K562 (cell line): ENCODE measurements at regions not wholly inside any gene's neighbourhood (a gene's known extent, or its start where the extent isn't known, plus 50 kb on each side); places are given as distances from the start of the nearest gene placed in this dataset.

Experiments used
- ATAC-seq: fragments of 200-7000 bp; cut with Tn5 transposase; 3 replicates; pipeline ENCODE4 v1.9.1; 2020; ENCODE audit warnings: moderate library complexity
- BruUV-seq: library from RNA; stranded (reverse); fragments of 400-500 nt; replicated peaks from 2 replicates; lab custom pipeline; 2021; lab: Mats Ljungman, UMichigan
- CTCF ChIA-PET: fragments of 300-600 bp; formaldehyde crosslinking; extraction: SDS; loops from one replicate; lab custom pipeline; 2021; ENCODE audit warnings: low intra/inter-chr PET ratio; lab: Yijun Ruan, JAX
- POLR2A ChIA-PET: fragments of 300-600, 350-650 bp; sonication (Branson Sonifier 250); formaldehyde crosslinking; extraction: SDS; loops from one replicate; lab custom pipeline; 2021; ENCODE audit warnings: antibody characterized with exemption, inconsistent platforms; lab: Yijun Ruan, JAX
- DNase-seq, 4 experiments: peaks; one replicate each; pipeline versions ENCODE4 v3.0.0 to v3.0.0-alpha.2; 2011 to 2018; ENCODE audit warnings: low spot score in 3 of 4, mixed read lengths in 3 of 4; ENCODE audit errors: extremely low read depth in 1 of 4
- FAIRE-seq: peaks from 2 replicates; lab custom pipeline; 2011; peaks lifted over from hg19 to GRCh38; lab: Jason Lieb, UNC
- H2AFZ ChIP-seq: 2 replicates; pipeline ENCODE4 v1.6.0; 2011; ENCODE audit warnings: low read depth, low read length, control low read depth, inconsistent platforms
- H3K27ac ChIP-seq: fragments of 200-600 bp; 3 replicates; pipeline ENCODE4 v1.8.0; 2011; ENCODE audit warnings: low read depth, mild to moderate bottlenecking, control low read depth, inconsistent platforms, low read length, moderate library complexity, mixed read lengths; ENCODE audit errors: extremely low read depth
- H3K27me3 ChIP-seq, 2 experiments: fragments of 300-600 bp in 1 of 2; 2 replicates in 1 of 2; 3 replicates in 1 of 2; pipeline versions ENCODE4 v1.6.0 to v1.8.0; 2011; ENCODE audit warnings: inconsistent platforms in 2 of 2, low read length in 2 of 2, mild to moderate bottlenecking in 1 of 2, mixed read lengths in 1 of 2, moderate library complexity in 1 of 2; ENCODE audit not compliant: control insufficient read depth in 2 of 2, insufficient read depth in 2 of 2
- H3K36me3 ChIP-seq: fragments of 300-600 bp; 3 replicates; pipeline ENCODE4 v1.8.0; 2011; ENCODE audit warnings: mild to moderate bottlenecking, low read length, inconsistent platforms; ENCODE audit not compliant: control insufficient read depth, insufficient read depth
- H3K4me1 ChIP-seq, 2 experiments: fragments of 200-600 bp in 1 of 2; replicated peaks in 1 of 2; 2 replicates in 1 of 2; 3 replicates in 1 of 2; pipeline versions ENCODE4 v1.5.1 to v1.8.0; 2011; ENCODE audit warnings: inconsistent platforms in 2 of 2, low read length in 2 of 2, mild to moderate bottlenecking in 1 of 2, mixed read lengths in 1 of 2, moderate library complexity in 1 of 2; ENCODE audit not compliant: control insufficient read depth in 2 of 2, insufficient read depth in 2 of 2
- H3K4me2 ChIP-seq: 2 replicates; pipeline ENCODE4 v1.6.1; 2011; ENCODE audit warnings: low read length, control low read depth, inconsistent platforms, mixed read lengths; ENCODE audit not compliant: insufficient read depth
- H3K4me3 ChIP-seq: fragments of 200-600 bp; sonication (generic), shearing (Covaris generic); 2 replicates; pipeline ENCODE4 v1.5.1; 2016; ENCODE audit warnings: control low read depth, inconsistent platforms
- H3K79me2 ChIP-seq: fragments of 200-600 bp; 3 replicates; pipeline ENCODE4 v1.8.0; 2011; ENCODE audit warnings: low read length, inconsistent platforms; ENCODE audit not compliant: control insufficient read depth, insufficient read depth
- H3K9ac ChIP-seq, 2 experiments: 2 replicates each; pipeline versions ENCODE4 v1.6.0 to v1.6.1; 2011; ENCODE audit warnings: low read depth in 2 of 2, low read length in 2 of 2, control low read depth in 1 of 2, inconsistent platforms in 1 of 2, mild to moderate bottlenecking in 1 of 2, mixed read lengths in 1 of 2; ENCODE audit not compliant: insufficient read depth in 1 of 2
- H3K9me1 ChIP-seq: one replicate; pipeline ENCODE4 v1.6.0; 2011; ENCODE audit warnings: inconsistent platforms, mild to moderate bottlenecking, low read length, moderate library complexity; ENCODE audit not compliant: control insufficient read depth, insufficient read depth
- H3K9me3 ChIP-seq: replicated peaks from 2 replicates; pipeline ENCODE4 v1.5.1; 2011; ENCODE audit warnings: low read depth, low read length, inconsistent platforms; ENCODE audit not compliant: control insufficient read depth, insufficient read depth
- H4K20me1 ChIP-seq: replicated peaks from 2 replicates; pipeline ENCODE4 v1.6.1; 2011; ENCODE audit warnings: low read length, inconsistent platforms, mixed read lengths; ENCODE audit not compliant: control insufficient read depth, insufficient read depth
- ADNP ChIP-seq: fragments of 200-800 bp; sonication (Bioruptor generic); IDR thresholded peaks from 2 replicates; pipeline ENCODE4 v1.6.1; 2016; ENCODE audit warnings: missing genetic modification characterization, missing compliant biosample characterization
- E2F5 ChIP-seq: sonication (generic); formaldehyde crosslinking; IDR thresholded peaks from 2 replicates; pipeline ENCODE4 v1.8.0; 2022; ENCODE audit warnings: mild to moderate bottlenecking, missing genetic modification reagents
- FOXK1 ChIP-seq: sonication (generic); formaldehyde crosslinking; IDR thresholded peaks from 2 replicates; pipeline ENCODE4 v1.8.0; 2022; ENCODE audit warnings: missing genetic modification reagents, mild to moderate bottlenecking, borderline replicate concordance
- HES1 ChIP-seq: fragments of 450-650 bp; IDR thresholded peaks from 2 replicates; pipeline ENCODE4 v1.6.1; 2016; ENCODE audit warnings: low read depth, mild to moderate bottlenecking, moderate library complexity
- JUN ChIP-seq, 2 experiments: sonication (generic) in 1 of 2; formaldehyde crosslinking in 1 of 2; IDR thresholded peaks; 2 replicates each; pipeline versions ENCODE4 v1.6.1 to v1.8.0; 2012 to 2022; ENCODE audit warnings: borderline replicate concordance in 2 of 2, mild to moderate bottlenecking in 2 of 2, improper control_type of control experiment in 1 of 2, low read depth in 1 of 2, low read length in 1 of 2, missing genetic modification reagents in 1 of 2
- MNT ChIP-seq, 2 experiments: fragments of 450-650 bp; conservative IDR thresholded peaks; 2 replicates each; pipeline ENCODE4 v1.6.1; 2017; ENCODE audit warnings: mild to moderate bottlenecking in 2 of 2, moderate library complexity in 2 of 2
- NFE2L1 ChIP-seq: fragments of 450-650 bp; IDR thresholded peaks from 2 replicates; pipeline ENCODE4 v1.6.1; 2016; ENCODE audit warnings: missing genetic modification characterization, low read depth, mild to moderate bottlenecking, missing compliant biosample characterization, moderate library complexity, borderline replicate concordance
- PCBP2 ChIP-seq: fragments of 200-400 bp; formaldehyde crosslinking; IDR thresholded peaks from 2 replicates; pipeline ENCODE4 v1.6.1; 2018; ENCODE audit warnings: low read length, low read depth, mild to moderate bottlenecking, moderate library complexity; ENCODE audit not compliant: poor library complexity, severe bottlenecking
- POLR2AphosphoS5 ChIP-seq: IDR thresholded peaks from 2 replicates; pipeline ENCODE4 v1.6.1; 2011; ENCODE audit warnings: mild to moderate bottlenecking, low read depth, low read length, moderate library complexity; ENCODE audit not compliant: control insufficient read depth, insufficient read depth
- SP1 ChIP-seq: sonication (generic); formaldehyde crosslinking; IDR thresholded peaks from 2 replicates; pipeline ENCODE4 v1.8.1; 2022; ENCODE audit warnings: mild to moderate bottlenecking, missing genetic modification reagents
- STAG1 ChIP-seq: sonication (generic); formaldehyde crosslinking; IDR thresholded peaks from 2 replicates; pipeline ENCODE4 v1.5.0; 2020; ENCODE audit warnings: missing genetic modification reagents, borderline replicate concordance
- TAF1 ChIP-seq: IDR thresholded peaks from 2 replicates; pipeline ENCODE4 v1.6.1; 2011; ENCODE audit warnings: mild to moderate bottlenecking, low read length, moderate library complexity; ENCODE audit not compliant: insufficient read depth, control insufficient read depth, severe bottlenecking; ENCODE audit errors: extremely low read depth
- ZNF184 ChIP-seq: sonication (generic); formaldehyde crosslinking; IDR thresholded peaks from 2 replicates; pipeline ENCODE4 v1.5.0; 2020; ENCODE audit warnings: missing genetic modification reagents
- ZNF277 ChIP-seq: fragments of 250-450 bp; sonication (Bioruptor Pico); IDR thresholded peaks from 2 replicates; pipeline ENCODE4 v1.8.0; 2022; ENCODE audit warnings: inconsistent platforms, mild to moderate bottlenecking, moderate library complexity, borderline replicate concordance
- ZNF311 ChIP-seq: fragments of 250-450 bp; sonication (Bioruptor Pico); IDR thresholded peaks from 2 replicates; pipeline ENCODE4 v1.4.0; 2020; ENCODE audit warnings: mild to moderate bottlenecking, moderate library complexity
- ZNF449 ChIP-seq: fragments of 250-450 bp; sonication (Bioruptor Pico); IDR thresholded peaks from 2 replicates; pipeline ENCODE4 v1.8.0; 2022; ENCODE audit warnings: moderate library complexity, mild to moderate bottlenecking, inconsistent platforms
- WGBS: fragments of 100-300 bp; shearing (Covaris generic); methylation state at CpG from one replicate; pipeline ENCODE4 v1.1.6; 2016; ENCODE audit warnings: low coverage, mixed read lengths; ENCODE audit not compliant: insufficient coverage; ENCODE audit errors: missing lambda C conversion rate; 5-methylcytosine and 5-hydroxymethylcytosine counted together
- in situ Hi-C: fragments of 300-500 bp; cut with MboI; formaldehyde crosslinking; loops from 4 replicates; pipeline ENCODE4 v1.15.0; 2018; ENCODE audit warnings: inconsistent platforms, mixed read lengths
- intact Hi-C: fragments of 100-400 bp; cut with micrococcal nuclease; formaldehyde crosslinking; loops from 2 replicates; pipeline ENCODE4 v1.14.2; 2022

GRCh38 chr3:59576606-59577005 is 526.8 kb upstream of the CFAP20DC start:
- in situ Hi-C loops (loop anchor here (25.0 kb wide), 1 partner anchor 286 kb away; no protein-coding TSS in a partner anchor), intact Hi-C loops (loop anchor here (10.0 kb wide), 2 partner anchors 858 to 1808 kb away; no protein-coding TSS in a partner anchor)
- Histone ChIP-seq H3K4me2 (no peak overlapping the region), H3K9ac (no peak overlapping the region), H3K27ac (no peak overlapping the region), H3K79me2 (no peaks in the 10 kb centered on the region), H3K36me3 (no peaks in the 10 kb centered on the region), H3K27me3 (no peaks in the 10 kb centered on the region), H3K9me3 (no peaks in the 10 kb centered on the region), H3K4me3 (no peak overlapping the region), H3K9me1 (no peaks in the 10 kb centered on the region)
- no peak for ATAC-seq
- 8% methylated on average over 3 of the region's 3 CpGs for WGBS
- no TSS peak for BruUV-seq
- TF ChIP-seq ZNF184 (CRISPR knock-in tag) (no peak), JUN (IDR thresholded peaks at IDR 0.05; ENCODE audit: borderline replicate concordance, low read depth, low read length) (no peak), JUN (CRISPR knock-in tag; IDR thresholded peaks at IDR 0.05; ENCODE audit: borderline replicate concordance) (no peak), STAG1 (CRISPR knock-in tag) (no peak), ZNF311 (CRISPR knock-in tag) (no peak), SP1 (CRISPR knock-in tag) (no peak), MNT (conservative IDR thresholded peaks at IDR 0.05) (no peak), E2F5 (no peak), ZNF277 (no peak), POLR2AphosphoS5 (no peak), TAF1 (no peak), HES1 (no peak), PCBP2 (no peak), FOXK1 (CRISPR knock-in tag) (no peak), ZNF449 (CRISPR knock-in tag) (no peak), NFE2L1 (tag) (no peak), ADNP (no peak)
- TF ChIP-seq, all 486 proteins: peak for 0
- Histone ChIP-seq H4K20me1 (no peaks in the 10 kb centered on the region), H2AFZ (no peak overlapping the region), H3K4me1 (no peaks in the 10 kb centered on the region)
- FAIRE-seq (no peak), DNase-seq (no peak)
- CTCF ChIA-PET = no interaction called here
- POLR2A ChIA-PET = no interaction called here
